ENCODE measurements at regions not wholly inside any gene's neighbourhood (a gene's known extent, or its start where the extent isn't known, plus 50 kb on each side); places are given as distances from the start of the nearest gene placed in this dataset.

DNA sequence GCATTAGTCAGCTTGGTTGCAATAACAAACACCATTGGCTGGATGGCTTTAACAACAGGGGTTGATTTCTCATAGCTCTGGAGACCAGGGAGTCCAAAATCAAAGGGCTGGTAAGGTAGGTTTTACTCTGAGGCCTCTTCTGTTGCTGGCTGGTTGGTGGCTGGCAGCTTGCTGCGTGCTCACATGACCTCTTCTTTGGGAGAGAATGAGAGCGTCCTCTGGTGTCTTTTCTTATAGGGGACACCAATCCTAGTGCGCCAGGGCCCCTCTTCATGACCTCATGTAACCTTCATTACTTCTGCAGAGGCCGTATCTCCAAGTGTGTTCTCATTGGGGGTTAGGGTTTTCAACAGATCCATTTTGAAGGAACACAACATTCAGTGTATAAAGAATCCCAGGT lies 1308.3 kb downstream of the TBC1D22A start:
- TF ChIP-seq, protein P1, sequence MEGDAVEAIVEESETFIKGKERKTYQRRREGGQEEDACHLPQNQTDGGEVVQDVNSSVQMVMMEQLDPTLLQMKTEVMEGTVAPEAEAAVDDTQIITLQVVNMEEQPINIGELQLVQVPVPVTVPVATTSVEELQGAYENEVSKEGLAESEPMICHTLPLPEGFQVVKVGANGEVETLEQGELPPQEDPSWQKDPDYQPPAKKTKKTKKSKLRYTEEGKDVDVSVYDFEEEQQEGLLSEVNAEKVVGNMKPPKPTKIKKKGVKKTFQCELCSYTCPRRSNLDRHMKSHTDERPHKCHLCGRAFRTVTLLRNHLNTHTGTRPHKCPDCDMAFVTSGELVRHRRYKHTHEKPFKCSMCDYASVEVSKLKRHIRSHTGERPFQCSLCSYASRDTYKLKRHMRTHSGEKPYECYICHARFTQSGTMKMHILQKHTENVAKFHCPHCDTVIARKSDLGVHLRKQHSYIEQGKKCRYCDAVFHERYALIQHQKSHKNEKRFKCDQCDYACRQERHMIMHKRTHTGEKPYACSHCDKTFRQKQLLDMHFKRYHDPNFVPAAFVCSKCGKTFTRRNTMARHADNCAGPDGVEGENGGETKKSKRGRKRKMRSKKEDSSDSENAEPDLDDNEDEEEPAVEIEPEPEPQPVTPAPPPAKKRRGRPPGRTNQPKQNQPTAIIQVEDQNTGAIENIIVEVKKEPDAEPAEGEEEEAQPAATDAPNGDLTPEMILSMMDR (IDR thresholded peaks at IDR 0.05; ENCODE audit: poor library complexity, severe bottlenecking), result no peak
- no peak overlapping the region for H3K27ac ChIP-seq (ENCODE audit: poor library complexity, severe bottlenecking)
- H3K36me3 ChIP-seq (ENCODE audit: low read depth), result no peaks in the 10 kb centered on the region
- no peaks in the 10 kb centered on the region for H3K4me1 ChIP-seq (ENCODE audit: insufficient read depth, poor library complexity, severe bottlenecking)
- H3K4me3 ChIP-seq (ENCODE audit: severe bottlenecking), result no peak overlapping the region
- peaks cover 2% of the 10 kb centered on the region for H3K9me3 ChIP-seq (ENCODE audit: severe bottlenecking)
- DNase-seq (ENCODE audit: low spot score) (no peak), ATAC-seq (ENCODE audit: low read depth) (no peak)
- H3K27me3 ChIP-seq (ENCODE audit: insufficient read depth, poor library complexity, severe bottlenecking), result no peaks in the 10 kb centered on the region

DNA sequence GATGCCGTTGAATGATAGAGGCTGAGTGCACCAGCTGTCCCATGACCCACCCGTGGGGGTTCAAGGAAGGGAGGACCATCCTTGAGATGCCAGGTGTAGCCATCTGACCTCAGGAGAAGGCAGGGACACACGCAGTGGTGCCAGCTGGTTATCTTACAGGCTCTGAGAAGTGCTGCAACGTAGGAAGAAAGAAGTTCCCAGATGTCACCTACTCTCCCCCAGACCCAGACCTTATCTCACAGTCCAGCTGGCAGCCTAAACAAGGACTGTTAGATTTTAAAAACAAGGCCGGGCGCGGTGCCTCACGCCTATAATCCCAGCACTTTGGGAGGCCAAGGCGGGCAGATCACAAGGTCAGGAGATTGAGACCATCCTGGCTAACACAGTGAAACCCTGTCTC lies 1307.6 kb downstream of the TBC1D22A start:
- Histone ChIP-seq H3K4me3 (ENCODE audit: severe bottlenecking) (no peak overlapping the region), H3K4me1 (ENCODE audit: insufficient read depth, poor library complexity, severe bottlenecking) (no peaks in the 10 kb centered on the region), H3K27ac (ENCODE audit: poor library complexity, severe bottlenecking) (no peak overlapping the region), H3K27me3 (ENCODE audit: insufficient read depth, poor library complexity, severe bottlenecking) (no peaks in the 10 kb centered on the region), H3K9me3 (ENCODE audit: severe bottlenecking) (peaks cover 2% of the 10 kb centered on the region), H3K36me3 (ENCODE audit: low read depth) (no peaks in the 10 kb centered on the region)
- TF ChIP-seq, protein P1 (IDR thresholded peaks at IDR 0.05; ENCODE audit: poor library complexity, severe bottlenecking), result no peak
- DNase-seq (ENCODE audit: low spot score) (no peak), ATAC-seq (ENCODE audit: low read depth) (no peak)

DNA sequence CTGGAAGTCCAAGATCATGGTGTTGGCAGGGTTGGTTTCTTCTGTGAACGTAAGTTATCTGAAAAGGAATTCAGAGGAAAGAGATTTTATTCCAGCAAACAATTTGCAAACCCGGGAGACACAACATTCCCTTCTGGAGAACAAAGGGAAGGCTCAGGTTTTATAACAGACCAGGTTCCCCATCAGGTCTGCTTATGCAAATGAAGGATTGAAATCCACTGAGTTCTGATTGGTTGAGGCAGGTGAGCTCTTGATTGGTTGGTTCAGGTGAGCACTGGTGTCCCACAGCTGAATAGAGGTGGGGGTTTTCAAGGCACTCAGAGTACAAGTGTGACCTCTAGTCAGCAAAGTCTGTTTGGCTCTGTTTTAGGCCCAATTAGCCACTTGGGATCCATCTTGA lies 1306.8 kb downstream of the TBC1D22A start:
- no peak overlapping the region for H3K27ac ChIP-seq (ENCODE audit: poor library complexity, severe bottlenecking)
- H3K27me3 ChIP-seq (ENCODE audit: insufficient read depth, poor library complexity, severe bottlenecking), result no peaks in the 10 kb centered on the region

DNA sequence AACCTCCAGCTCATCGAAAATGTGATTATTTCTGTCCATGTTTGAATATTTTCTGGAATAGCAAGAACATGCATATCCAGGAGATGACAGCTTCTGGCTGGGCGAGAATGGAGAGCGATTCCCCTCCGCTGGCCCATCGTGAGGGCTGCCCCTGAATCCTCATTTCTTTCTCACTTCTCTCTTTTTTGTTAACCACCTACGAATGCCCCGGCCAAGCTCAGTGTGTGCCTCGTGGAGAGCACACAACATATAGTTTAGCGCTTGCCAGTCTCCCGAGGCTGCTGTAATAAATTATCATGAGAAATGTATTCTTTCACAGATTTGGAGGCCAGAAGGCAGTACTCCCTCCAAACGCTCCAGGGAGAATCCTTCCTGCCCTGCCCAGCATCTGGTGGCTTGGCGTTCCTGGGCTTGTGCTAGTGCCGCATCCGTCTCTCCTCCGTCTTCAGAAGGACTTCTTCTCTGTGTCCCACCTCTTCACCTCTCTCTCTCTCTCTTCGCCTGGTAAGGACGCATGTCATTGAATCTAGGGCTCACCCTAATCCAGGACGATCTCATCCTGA lies 1306.0 kb downstream of the TBC1D22A start:
- TF ChIP-seq, protein P1 (IDR thresholded peaks at IDR 0.05; ENCODE audit: poor library complexity, severe bottlenecking), result no peak
- DNase-seq (ENCODE audit: low spot score), result no peak
- Histone ChIP-seq H3K27ac (ENCODE audit: poor library complexity, severe bottlenecking) (no peak overlapping the region), H3K27me3 (ENCODE audit: insufficient read depth, poor library complexity, severe bottlenecking) (no peaks in the 10 kb centered on the region), H3K36me3 (ENCODE audit: low read depth) (no peaks in the 10 kb centered on the region), H3K9me3 (ENCODE audit: severe bottlenecking) (peaks cover 2% of the 10 kb centered on the region), H3K4me3 (ENCODE audit: severe bottlenecking) (no peak overlapping the region), H3K4me1 (ENCODE audit: insufficient read depth, poor library complexity, severe bottlenecking) (no peaks in the 10 kb centered on the region)
- ATAC-seq (ENCODE audit: low read depth), result no peak

More for the DNA sequence above, 1306.8 kb downstream of the TBC1D22A start:
- H3K4me3 ChIP-seq (ENCODE audit: severe bottlenecking), result no peak overlapping the region
- ATAC-seq (ENCODE audit: low read depth), result no peak
- H3K4me1 ChIP-seq (ENCODE audit: insufficient read depth, poor library complexity, severe bottlenecking), result no peaks in the 10 kb centered on the region
- no peaks in the 10 kb centered on the region for H3K36me3 ChIP-seq (ENCODE audit: low read depth)
- H3K9me3 ChIP-seq (ENCODE audit: severe bottlenecking), result peaks cover 2% of the 10 kb centered on the region
- TF ChIP-seq, protein P1 (IDR thresholded peaks at IDR 0.05; ENCODE audit: poor library complexity, severe bottlenecking), result no peak
- no peak for DNase-seq (ENCODE audit: low spot score)

DNA sequence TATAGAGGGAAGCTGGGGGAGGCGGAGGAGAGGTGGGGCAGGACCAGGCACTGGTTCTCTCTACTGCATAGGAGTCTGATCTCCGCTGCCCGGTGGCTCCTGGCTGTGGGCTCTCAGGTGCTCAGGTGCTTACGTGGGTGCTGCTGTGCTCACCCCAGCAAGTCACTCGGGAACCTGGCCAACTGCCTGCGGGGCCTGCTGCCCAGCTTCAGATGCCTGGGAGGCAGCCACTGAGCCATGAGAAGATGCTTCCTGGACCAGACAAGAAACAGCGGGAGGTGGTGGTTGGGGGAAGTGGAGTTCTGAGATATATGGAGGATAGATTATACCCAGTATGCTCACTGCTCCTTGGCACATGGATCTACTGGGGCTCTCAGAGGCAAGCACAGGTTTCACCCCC lies 1303.4 kb downstream of the TBC1D22A start:
- Histone ChIP-seq H3K27ac (ENCODE audit: poor library complexity, severe bottlenecking) (no peak overlapping the region), H3K4me3 (ENCODE audit: severe bottlenecking) (no peak overlapping the region), H3K36me3 (ENCODE audit: low read depth) (no peaks in the 10 kb centered on the region), H3K4me1 (ENCODE audit: insufficient read depth, poor library complexity, severe bottlenecking) (no peaks in the 10 kb centered on the region), H3K27me3 (ENCODE audit: insufficient read depth, poor library complexity, severe bottlenecking) (no peaks in the 10 kb centered on the region), H3K9me3 (ENCODE audit: severe bottlenecking) (peaks cover 2% of the 10 kb centered on the region)
- TF ChIP-seq, protein P1 (IDR thresholded peaks at IDR 0.05; ENCODE audit: poor library complexity, severe bottlenecking), result no peak
- peak; percentile 37 for DNase-seq (ENCODE audit: low spot score)
- ATAC-seq (ENCODE audit: low read depth), result no peak
